RPMI7951 (cell line): ENCODE measurements at regions not wholly inside any gene's neighbourhood (a gene's known extent, or its start where the extent isn't known, plus 50 kb on each side); places are given as distances from the start of the nearest gene placed in this dataset.
"Not testable (repeated sequence)": the region's sequence is repeated elsewhere in the genome, so short reads cannot be mapped to it uniquely, and the experiment has no call there.

Source experiments
- DNase-seq: peaks from one replicate; pipeline ENCODE4 v3.0.0-alpha.2; 2012; ENCODE audit warnings: low read depth

DNA sequence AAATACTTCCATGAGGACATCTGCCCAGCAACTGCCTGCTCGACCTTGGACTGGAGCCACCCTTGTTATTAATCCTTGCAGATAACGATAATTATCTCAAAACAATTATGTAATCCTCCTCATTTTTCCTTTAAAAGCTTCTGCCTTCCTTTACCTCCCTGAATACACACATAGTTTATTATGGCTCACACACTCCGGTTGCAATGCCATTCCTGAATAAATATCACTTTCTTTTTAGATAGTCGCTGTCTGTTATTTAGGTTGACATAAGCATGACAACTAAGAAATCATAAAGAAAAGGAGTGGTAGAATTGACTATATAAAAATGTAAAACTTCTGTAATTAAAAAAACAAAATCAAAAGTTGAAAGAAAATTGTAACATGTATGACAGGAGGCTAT is 64.8 kb downstream of the B4GALT7 start:
- not testable (repeated sequence) for DNase-seq

DNA sequence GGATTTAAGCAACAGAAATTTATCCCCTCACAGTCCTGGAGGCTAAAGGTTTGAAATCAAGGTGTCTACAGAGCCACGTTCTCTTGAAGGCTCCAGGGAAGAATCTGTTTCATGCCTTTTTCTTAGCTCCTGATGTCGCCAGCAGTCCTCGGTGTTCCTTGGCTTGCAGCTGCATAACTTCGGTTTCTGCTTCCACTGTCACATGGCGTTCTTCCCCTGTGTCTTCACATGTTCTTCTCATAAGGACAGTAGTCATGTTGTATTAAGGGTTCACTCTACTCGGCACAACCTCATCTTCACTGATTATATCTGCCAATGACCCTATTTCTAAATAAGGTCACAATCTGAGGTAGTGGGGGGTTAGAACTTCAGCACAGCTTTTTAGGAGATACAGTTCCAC is 65.2 kb downstream of the B4GALT7 start:
- not testable (repeated sequence) for DNase-seq

DNA sequence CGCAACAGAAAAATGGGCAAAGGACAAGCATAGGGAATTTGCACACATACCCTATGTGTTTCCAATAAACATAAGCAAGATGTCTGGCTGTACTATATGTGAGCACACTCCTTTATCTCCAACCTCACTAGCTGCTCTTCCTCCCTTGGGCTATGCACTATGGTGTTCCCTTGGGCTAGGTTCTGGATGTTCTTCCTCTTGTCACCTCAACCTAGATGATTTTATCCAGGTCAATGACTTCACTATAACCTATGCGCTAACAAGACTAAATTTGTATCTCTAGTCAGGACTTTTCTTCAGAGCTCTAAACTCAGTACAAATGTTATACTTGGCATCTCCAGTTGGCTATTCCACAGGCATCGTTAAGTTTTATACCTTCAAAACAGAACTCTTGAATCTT is 66.0 kb downstream of the B4GALT7 start:
- not testable (repeated sequence) for DNase-seq

DNA sequence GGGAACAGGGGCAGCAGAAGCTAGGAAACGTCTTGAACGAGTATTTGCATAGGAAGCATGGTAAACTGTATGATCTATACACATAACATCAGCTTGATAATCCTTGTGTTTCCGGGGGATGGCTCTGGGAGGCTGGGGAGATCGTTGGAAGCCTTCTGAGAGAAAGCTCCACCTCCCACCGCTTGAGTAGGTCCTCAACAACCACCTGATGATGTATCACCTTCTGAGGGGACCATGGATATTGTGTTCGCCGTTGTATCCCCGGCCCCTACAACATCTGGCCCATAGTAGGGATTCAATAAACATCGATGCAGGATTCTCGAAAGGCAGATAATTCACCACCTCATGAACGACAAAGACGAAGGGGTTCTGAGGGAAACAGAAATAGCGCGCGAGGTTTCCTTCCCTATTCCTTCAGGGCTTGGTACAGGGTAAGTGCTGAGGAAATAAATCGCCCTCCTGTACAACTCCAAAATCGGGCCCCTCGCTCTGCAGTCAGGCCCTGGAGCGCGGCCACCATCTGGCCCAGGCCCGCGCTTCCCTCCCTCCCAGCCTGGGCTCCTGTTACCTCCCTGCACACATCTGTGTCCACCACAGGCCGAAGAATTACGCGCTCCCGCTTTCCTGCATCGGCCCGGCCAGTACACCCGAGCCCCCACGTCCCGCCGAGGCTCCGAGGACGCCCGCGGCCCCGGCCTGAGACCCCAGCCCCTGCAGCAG is 71.3 kb downstream of the B4GALT7 start:
- DNase-seq: not testable (repeated sequence)

DNA sequence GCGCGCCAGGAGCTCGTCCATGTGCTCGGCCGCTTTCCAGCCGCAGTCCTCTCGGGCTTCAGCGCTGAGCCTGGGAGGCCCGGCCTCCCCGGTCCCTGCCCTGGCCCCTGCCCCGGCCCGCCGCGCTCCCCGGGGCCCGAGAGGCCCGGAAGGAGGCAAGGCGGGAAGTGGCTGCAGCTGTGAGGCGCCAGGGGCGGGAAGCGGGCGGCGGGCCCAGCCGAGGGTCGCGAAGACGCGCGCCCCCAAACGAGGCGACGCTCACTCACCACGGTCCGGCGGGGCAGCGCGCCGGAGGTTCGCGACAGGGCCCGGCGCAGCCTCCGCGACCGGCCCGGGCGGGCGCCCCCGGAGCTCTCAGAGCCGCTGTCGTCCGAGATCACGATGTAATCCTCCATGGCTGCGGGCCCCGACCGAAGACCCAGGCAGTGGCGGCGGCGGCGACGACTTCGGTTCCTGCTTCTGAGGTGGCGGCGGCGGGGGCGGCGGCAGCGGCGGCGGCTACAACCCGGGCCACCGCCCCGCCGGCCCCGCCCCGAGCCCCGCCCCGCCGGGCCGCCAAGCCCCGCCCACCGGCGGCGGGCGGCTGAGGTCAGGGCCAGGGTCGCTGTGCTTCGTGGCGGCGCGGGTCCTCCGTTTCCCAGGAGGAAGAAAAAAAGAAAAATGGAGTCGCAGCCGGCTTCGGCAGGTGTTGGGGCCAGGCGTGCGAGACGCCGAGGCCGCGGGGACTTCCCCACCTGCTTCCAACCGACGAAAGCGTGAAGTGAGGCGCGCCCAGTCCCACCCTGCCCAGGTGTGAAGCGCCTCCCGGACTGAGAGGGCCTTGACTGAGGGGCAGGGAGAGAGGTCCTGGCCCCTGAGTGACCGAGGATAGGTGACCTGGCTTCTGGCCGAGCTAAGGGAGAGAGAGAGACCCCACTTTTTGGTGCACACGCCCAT is 72.1 kb downstream of the B4GALT7 start:
- DNase-seq: peak; percentile 9
